Right lobe of liver (tissue), 4 donors: ENCODE measurements at regions not wholly inside any gene's neighbourhood (a gene's known extent, or its start where the extent isn't known, plus 50 kb on each side); places are given as distances from the start of the nearest gene placed in this dataset.

Source experiments
- POLR2A ChIP-seq: fragments of 450-650 bp; IDR thresholded peaks from one replicate; pipeline ENCODE4 v1.6.1; 2017; ENCODE audit warnings: antibody characterized with exemption, mild to moderate bottlenecking
- TF ChIP-seq, protein P1 (sequence below), 4 donors: fragments of 200-600 bp in 3 of 4; fragments of 450-650 bp in 1 of 4; IDR thresholded peaks; one replicate each; pipeline versions ENCODE4 v1.5.1 to v1.8.0; 2016 to 2022; ENCODE audit warnings: antibody characterized with exemption in 4 of 4, mild to moderate bottlenecking in 2 of 4
- donor health status: DM: no; HTN: no; CAD: no.
- donor health status: DM: no; HTN: no; CAD: no.
- donor health status: DM: no; HTN: yes; CAD: no.

DNA sequence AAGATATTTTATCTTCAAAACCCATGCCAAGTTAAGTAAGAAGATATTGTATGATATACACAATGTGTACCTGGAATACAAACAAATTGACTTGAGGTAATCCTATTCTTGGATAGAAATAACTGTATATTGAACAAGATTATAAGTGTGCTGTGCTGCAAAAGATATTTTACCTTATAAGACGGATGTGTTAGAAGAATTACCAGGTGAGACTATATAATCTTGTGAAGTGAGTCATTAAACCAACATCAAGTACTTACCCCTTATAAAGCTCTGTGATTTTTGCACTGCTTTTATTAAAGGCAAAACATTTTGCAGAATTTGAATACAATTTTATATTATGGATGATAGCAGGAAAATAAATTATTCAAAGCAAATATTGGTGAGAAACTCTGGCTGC lies 570.0 kb downstream of the MMUT start:
- TF ChIP-seq, protein P1, sequence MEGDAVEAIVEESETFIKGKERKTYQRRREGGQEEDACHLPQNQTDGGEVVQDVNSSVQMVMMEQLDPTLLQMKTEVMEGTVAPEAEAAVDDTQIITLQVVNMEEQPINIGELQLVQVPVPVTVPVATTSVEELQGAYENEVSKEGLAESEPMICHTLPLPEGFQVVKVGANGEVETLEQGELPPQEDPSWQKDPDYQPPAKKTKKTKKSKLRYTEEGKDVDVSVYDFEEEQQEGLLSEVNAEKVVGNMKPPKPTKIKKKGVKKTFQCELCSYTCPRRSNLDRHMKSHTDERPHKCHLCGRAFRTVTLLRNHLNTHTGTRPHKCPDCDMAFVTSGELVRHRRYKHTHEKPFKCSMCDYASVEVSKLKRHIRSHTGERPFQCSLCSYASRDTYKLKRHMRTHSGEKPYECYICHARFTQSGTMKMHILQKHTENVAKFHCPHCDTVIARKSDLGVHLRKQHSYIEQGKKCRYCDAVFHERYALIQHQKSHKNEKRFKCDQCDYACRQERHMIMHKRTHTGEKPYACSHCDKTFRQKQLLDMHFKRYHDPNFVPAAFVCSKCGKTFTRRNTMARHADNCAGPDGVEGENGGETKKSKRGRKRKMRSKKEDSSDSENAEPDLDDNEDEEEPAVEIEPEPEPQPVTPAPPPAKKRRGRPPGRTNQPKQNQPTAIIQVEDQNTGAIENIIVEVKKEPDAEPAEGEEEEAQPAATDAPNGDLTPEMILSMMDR (IDR thresholded peaks at IDR 0.05): no peak
- TF ChIP-seq POLR2A: no peak
